PC-9 (cell line): ENCODE measurements at regions not wholly inside any gene's neighbourhood (a gene's known extent, or its start where the extent isn't known, plus 50 kb on each side); places are given as distances from the start of the nearest gene placed in this dataset.

Experiments
- BruUV-seq: library from RNA; stranded (reverse); fragments of 400-500 nt; replicated peaks from 2 replicates; lab custom pipeline; 2021; lab: Mats Ljungman, UMichigan
- CTCF ChIA-PET: fragments of 300-600 bp; sonication (Branson Sonifier 250); formaldehyde crosslinking; loops from one replicate; lab custom pipeline; 2022; ENCODE audit warnings: antibody characterized with exemption; lab: Charles Lee
- POLR2A ChIA-PET: fragments of 300-600 bp; sonication (Branson Sonifier 250); formaldehyde crosslinking; loops from one replicate; lab custom pipeline; 2022; ENCODE audit warnings: antibody characterized with exemption; ENCODE audit not compliant: unreplicated experiment; lab: Charles Lee
- DNase-seq, 2 experiments: peaks; one replicate each; pipeline versions ENCODE4 v3.0.0 to v3.0.0-alpha.2; 2015 to 2022; ENCODE audit warnings: mixed read lengths in 1 of 2
- H2AFZ ChIP-seq: fragments of 200-600 bp; sonication (generic); 2 replicates; pipeline ENCODE4 v1.8.1; 2017; ENCODE audit warnings: antibody characterized with exemption
- H3F3A ChIP-seq: fragments of 200-600 bp; sonication (generic); 2 replicates; pipeline ENCODE4 v1.8.1; 2017; ENCODE audit warnings: antibody characterized with exemption, mild to moderate bottlenecking, low read depth; ENCODE audit not compliant: insufficient read depth
- H3K27ac ChIP-seq: fragments of 200-600 bp; sonication (generic); 2 replicates; pipeline ENCODE4 v1.6.1; 2016; ENCODE audit warnings: mixed run types
- H3K27me3 ChIP-seq: fragments of 200-600 bp; sonication (generic); 2 replicates; pipeline ENCODE4 v1.6.1; 2016; ENCODE audit warnings: low read depth, mixed run types; ENCODE audit not compliant: insufficient read depth
- H3K36me3 ChIP-seq: fragments of 200-600 bp; sonication (generic); 2 replicates; pipeline ENCODE4 v1.6.1; 2016; ENCODE audit warnings: low read depth, mixed run types
- H3K4me1 ChIP-seq: fragments of 200-600 bp; sonication (generic); replicated peaks from 2 replicates; pipeline ENCODE4 v1.6.1; 2016; ENCODE audit warnings: mixed run types; ENCODE audit not compliant: insufficient read depth
- H3K4me2 ChIP-seq: fragments of 200-600 bp; sonication (generic); 2 replicates; pipeline ENCODE4 v1.6.1; 2017; ENCODE audit warnings: mixed run types
- H3K4me3 ChIP-seq: fragments of 200-600 bp; sonication (generic); 2 replicates; pipeline ENCODE4 v1.6.1; 2016; ENCODE audit warnings: mixed run types
- H3K79me2 ChIP-seq: fragments of 200-600 bp; sonication (generic); 2 replicates; pipeline ENCODE4 v1.6.1; 2017; ENCODE audit warnings: low read depth, mixed run types
- H3K9me2 ChIP-seq: fragments of 200-600 bp; sonication (generic); 2 replicates; pipeline ENCODE4 v1.8.1; 2017; ENCODE audit warnings: mild to moderate bottlenecking; ENCODE audit not compliant: insufficient read depth
- H3K9me3 ChIP-seq: fragments of 200-600 bp; sonication (generic); 2 replicates; pipeline ENCODE4 v1.8.1; 2016; ENCODE audit warnings: low read depth; ENCODE audit not compliant: insufficient read depth
- H4K20me1 ChIP-seq: fragments of 200-600 bp; sonication (generic); 2 replicates; pipeline ENCODE4 v1.8.1; 2017; ENCODE audit not compliant: insufficient read depth
- EZH2 ChIP-seq: fragments of 200-600 bp; sonication (generic); IDR thresholded peaks from 2 replicates; pipeline ENCODE4 v1.8.0; 2017; ENCODE audit warnings: antibody characterized with exemption, low read depth
- intact Hi-C: fragments of 100-400 bp; cut with micrococcal nuclease; formaldehyde crosslinking; loops from one replicate; pipeline ENCODE4 v1.10.0; 2022; ENCODE audit not compliant: unreplicated experiment
- TF ChIP-seq, protein P1 (sequence below): fragments of 200-600 bp; sonication (generic); conservative IDR thresholded peaks from 2 replicates; pipeline ENCODE4 v1.6.1; 2017; ENCODE audit warnings: mixed run types, antibody characterized with exemption, mild to moderate bottlenecking, moderate library complexity

DNA sequence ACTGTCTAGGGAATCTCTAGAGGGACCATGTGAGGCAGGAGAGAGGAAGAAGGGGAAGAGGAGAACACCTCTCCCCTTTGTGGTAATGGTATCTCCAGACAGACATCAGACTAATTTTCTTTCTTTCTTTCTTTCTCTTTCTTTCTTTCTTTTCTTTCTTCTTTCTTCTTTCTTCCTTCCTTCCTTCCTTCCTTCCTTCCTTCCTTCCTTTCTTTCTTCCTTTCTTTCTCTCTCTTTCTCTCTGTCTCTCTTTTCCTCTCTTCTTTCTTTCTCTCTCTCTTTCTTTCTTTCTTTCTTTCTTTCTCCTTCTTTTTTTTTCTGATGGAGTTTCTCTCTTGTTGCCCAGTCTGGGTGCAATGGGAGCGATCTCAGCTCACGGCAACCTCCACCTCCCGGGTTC is 73.2 kb upstream of the PAX2 start:
- no peaks in the 10 kb centered on the region for H3K9me3 ChIP-seq
- no peak overlapping the region for H3K4me3 ChIP-seq
- no peaks in the 10 kb centered on the region for H3K36me3 ChIP-seq
- H3K79me2 ChIP-seq, result no peaks in the 10 kb centered on the region
- no peaks in the 10 kb centered on the region for H3K4me1 ChIP-seq
- no peak overlapping the region for H2AFZ ChIP-seq
- no peak for DNase-seq
- no peak overlapping the region for H3K27ac ChIP-seq
- no peaks in the 10 kb centered on the region for H3F3A ChIP-seq
- no TSS peak for BruUV-seq
- ChIA-PET POLR2A (no interaction called here), CTCF (no interaction called here)
- no peaks in the 10 kb centered on the region for H4K20me1 ChIP-seq
- intact Hi-C loops, result no loop called here
- no peak overlapping the region for H3K4me2 ChIP-seq
- TF ChIP-seq, protein P1, sequence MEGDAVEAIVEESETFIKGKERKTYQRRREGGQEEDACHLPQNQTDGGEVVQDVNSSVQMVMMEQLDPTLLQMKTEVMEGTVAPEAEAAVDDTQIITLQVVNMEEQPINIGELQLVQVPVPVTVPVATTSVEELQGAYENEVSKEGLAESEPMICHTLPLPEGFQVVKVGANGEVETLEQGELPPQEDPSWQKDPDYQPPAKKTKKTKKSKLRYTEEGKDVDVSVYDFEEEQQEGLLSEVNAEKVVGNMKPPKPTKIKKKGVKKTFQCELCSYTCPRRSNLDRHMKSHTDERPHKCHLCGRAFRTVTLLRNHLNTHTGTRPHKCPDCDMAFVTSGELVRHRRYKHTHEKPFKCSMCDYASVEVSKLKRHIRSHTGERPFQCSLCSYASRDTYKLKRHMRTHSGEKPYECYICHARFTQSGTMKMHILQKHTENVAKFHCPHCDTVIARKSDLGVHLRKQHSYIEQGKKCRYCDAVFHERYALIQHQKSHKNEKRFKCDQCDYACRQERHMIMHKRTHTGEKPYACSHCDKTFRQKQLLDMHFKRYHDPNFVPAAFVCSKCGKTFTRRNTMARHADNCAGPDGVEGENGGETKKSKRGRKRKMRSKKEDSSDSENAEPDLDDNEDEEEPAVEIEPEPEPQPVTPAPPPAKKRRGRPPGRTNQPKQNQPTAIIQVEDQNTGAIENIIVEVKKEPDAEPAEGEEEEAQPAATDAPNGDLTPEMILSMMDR, result no peak
- no peak for TF ChIP-seq EZH2
- H3K9me2 ChIP-seq, result no peaks in the 10 kb centered on the region
- H3K27me3 ChIP-seq, result peaks cover 22% of the 10 kb centered on the region

DNA sequence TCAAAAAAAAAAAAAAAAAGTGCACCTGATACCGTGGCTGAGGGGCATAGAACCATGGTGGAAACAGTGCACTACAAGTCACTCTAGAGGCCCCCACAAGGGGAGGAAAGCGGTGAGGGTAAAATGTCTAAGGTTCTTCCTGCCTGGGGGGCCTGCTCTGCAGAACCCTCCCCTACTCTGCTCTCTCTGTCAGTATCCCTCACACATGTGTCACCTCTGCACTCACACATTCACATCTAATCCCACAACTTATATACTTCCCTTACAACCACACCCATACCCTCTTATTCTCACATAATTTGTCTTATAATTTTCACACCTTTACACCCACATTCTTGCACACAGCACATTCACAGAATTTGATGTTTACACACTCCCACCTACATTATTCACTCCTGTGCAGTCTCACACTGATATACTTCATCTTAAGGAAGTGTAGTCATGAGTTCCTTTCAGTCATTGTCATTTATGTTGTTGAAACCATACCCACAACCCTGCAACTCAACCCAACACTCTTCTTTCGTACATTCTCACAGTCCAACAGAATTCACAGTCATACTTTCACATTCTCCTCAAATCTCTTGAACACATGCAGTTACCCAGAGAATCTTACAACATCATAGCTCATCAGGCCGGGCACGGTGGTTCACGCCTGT is 68.0 kb upstream of the PAX2 start:
- Histone ChIP-seq H3K4me1 (no peaks in the 10 kb centered on the region), H3K4me3 (no peak overlapping the region), H3K36me3 (no peaks in the 10 kb centered on the region), H2AFZ (no peak overlapping the region), H3K9me3 (no peaks in the 10 kb centered on the region), H3K27me3 (peaks cover 20% of the 10 kb centered on the region), H3K27ac (no peak overlapping the region), H3K79me2 (no peaks in the 10 kb centered on the region), H4K20me1 (no peaks in the 10 kb centered on the region), H3K9me2 (no peaks in the 10 kb centered on the region), H3K4me2 (no peak overlapping the region), H3F3A (no peaks in the 10 kb centered on the region)
- no peak for DNase-seq
- TF ChIP-seq, protein P1, result no peak
- TF ChIP-seq EZH2, result no peak
- no TSS peak for BruUV-seq
- CTCF ChIA-PET, result no interaction called here
- intact Hi-C loops, result no loop called here
- POLR2A ChIA-PET, result no interaction called here

DNA sequence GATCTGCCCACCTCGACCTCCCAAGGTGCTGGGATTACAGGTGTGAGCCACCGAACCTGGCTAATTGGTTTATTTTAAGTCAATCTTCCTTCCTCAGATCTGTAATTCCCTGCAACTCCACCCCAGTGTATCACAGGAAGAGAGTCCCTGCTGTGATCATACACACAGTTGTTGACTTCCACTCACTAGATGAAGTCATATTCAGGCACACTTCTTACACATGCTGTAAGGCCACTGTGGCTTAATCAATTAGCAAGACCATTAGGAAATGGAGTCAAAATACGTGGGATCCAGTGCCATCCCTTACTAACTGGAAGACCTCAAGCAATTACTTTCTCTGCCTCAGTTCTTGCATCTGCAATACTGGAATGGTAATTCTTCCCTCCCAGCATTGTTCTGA is 66.1 kb upstream of the PAX2 start:
- no peak overlapping the region for H3K4me2 ChIP-seq
- intact Hi-C loops, result no loop called here
- no peaks in the 10 kb centered on the region for H3K79me2 ChIP-seq
- peaks cover 26% of the 10 kb centered on the region for H3K27me3 ChIP-seq
- no peak for DNase-seq
- no peaks in the 10 kb centered on the region for H3K9me3 ChIP-seq
- no peaks in the 10 kb centered on the region for H3K9me2 ChIP-seq
- no peak overlapping the region for H3K4me3 ChIP-seq
- H3K36me3 ChIP-seq, result no peaks in the 10 kb centered on the region
- ChIA-PET POLR2A (no interaction called here), CTCF (no interaction called here)
- no peak overlapping the region for H3K27ac ChIP-seq
- no peaks in the 10 kb centered on the region for H3F3A ChIP-seq
- H3K4me1 ChIP-seq, result no peaks in the 10 kb centered on the region
- BruUV-seq, result no TSS peak
- no peak overlapping the region for H2AFZ ChIP-seq
- TF ChIP-seq, protein P1, result no peak
- no peak for TF ChIP-seq EZH2
- no peaks in the 10 kb centered on the region for H4K20me1 ChIP-seq
